Thyroid gland (tissue), 4 donors: ENCODE measurements at regions not wholly inside any gene's neighbourhood (a gene's known extent, or its start where the extent isn't known, plus 50 kb on each side); places are given as distances from the start of the nearest gene placed in this dataset.

Experiments used
- DNase-seq, 2 donors: peaks; one replicate each; pipeline ENCODE4 v3.0.0-alpha.2; 2019
- H3K27ac ChIP-seq, 3 donors: fragments of 200-600 bp; sonication (generic); 1 replicate in 2 of 3; 2 replicates in 1 of 3; pipeline ENCODE4 v1.5.1; 2016 to 2019; ENCODE audit warnings: mild to moderate bottlenecking in 1 of 3, moderate library complexity in 1 of 3
- H3K27me3 ChIP-seq: fragments of 200-600 bp; sonication (generic); one replicate; pipeline ENCODE4 v1.5.1; 2019
- H3K36me3 ChIP-seq, 2 donors: fragments of 200-600 bp; sonication (generic); one replicate each; pipeline ENCODE4 v1.5.1; 2016 to 2019
- H3K4me1 ChIP-seq, 2 donors: fragments of 200-600 bp; sonication (generic); one replicate each; pipeline ENCODE4 v1.5.1; 2017 to 2019
- H3K4me3 ChIP-seq, 3 donors: fragments of 200-600 bp; sonication (generic); replicated peaks in 1 of 3; 1 replicate in 2 of 3; 2 replicates in 1 of 3; pipeline ENCODE4 v1.5.1; 2016; ENCODE audit warnings: mild to moderate bottlenecking in 1 of 3
- H3K9me3 ChIP-seq: fragments of 200-600 bp; sonication (generic); one replicate; pipeline ENCODE4 v1.5.1; 2017
- CTCF ChIP-seq, 6 experiments: fragments of 200-600 bp in 3 of 6; fragments of 450-650 bp in 3 of 6; sonication (generic) in 3 of 6; IDR thresholded peaks; one replicate each; pipeline ENCODE4 v1.5.1; 2016 to 2019; ENCODE audit warnings: antibody characterized with exemption in 6 of 6, mild to moderate bottlenecking in 2 of 6, inconsistent platforms in 1 of 6, moderate library complexity in 1 of 6
- POLR2A ChIP-seq, 2 donors: fragments of 450-650 bp; IDR thresholded peaks; one replicate each; pipeline ENCODE4 v1.6.1; 2017; ENCODE audit warnings: antibody characterized with exemption in 2 of 2, mild to moderate bottlenecking in 2 of 2, moderate library complexity in 1 of 2
- WGBS, 2 donors: methylation state at CpG; one replicate each; pipeline ENCODE4 v1.1.5; 2017; 5-methylcytosine and 5-hydroxymethylcytosine counted together
- intact Hi-C: fragments of 100-400 bp; cut with DNase I; formaldehyde crosslinking; loops from one replicate; pipeline ENCODE4 v1.15.1; 2023

- no peak for DNase-seq
- intact Hi-C loops, result no loop called here
- TF ChIP-seq CTCF (IDR thresholded peaks at IDR 0.05), result no peak
- no peak for TF ChIP-seq POLR2A (IDR thresholded peaks at IDR 0.05)
- H3K9me3 ChIP-seq, result no peaks in the 10 kb centered on the region
- no peaks in the 10 kb centered on the region for H3K27me3 ChIP-seq
- H3K27ac ChIP-seq, result peak overlapping the region; percentile 79 to 86 (median 83)
- WGBS, 2 donors, result 62 to 75% methylated on average over 3 of the region's 3 CpGs
- H3K4me1 ChIP-seq, result peaks cover 17 to 21% of the 10 kb centered on the region in 2 donors
- H3K36me3 ChIP-seq, result no peaks in the 10 kb centered on the region
- H3K4me3 ChIP-seq, result no peak overlapping the region
Observed at GRCh38 chr6:6821639-6822261, 233.2 kb downstream of the LY86 start.

DNA sequence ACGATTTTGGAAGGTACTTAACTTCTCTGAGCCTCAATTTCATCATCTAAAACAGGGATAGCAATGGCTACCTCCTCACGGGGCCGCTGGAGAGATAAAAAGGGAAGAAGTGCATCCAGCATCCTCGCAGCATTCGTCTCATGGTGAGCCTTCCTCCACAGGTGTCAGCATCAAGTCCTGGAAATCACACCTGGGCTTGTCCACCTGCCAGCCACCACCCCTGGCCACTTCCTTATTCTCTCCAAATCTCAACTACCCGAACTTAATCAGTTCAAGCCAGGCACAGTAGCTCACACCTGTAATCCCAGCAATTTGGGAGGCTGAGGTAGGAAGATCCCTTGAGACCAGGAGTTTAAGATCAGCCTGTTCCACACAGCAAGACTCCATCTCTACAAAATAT is 234.5 kb downstream of the LY86 start:
- Histone ChIP-seq H3K36me3 (no peaks in the 10 kb centered on the region), H3K4me3 (no peak overlapping the region), H3K4me1 (peaks cover 17 to 23% of the 10 kb centered on the region in 2 donors), H3K9me3 (no peaks in the 10 kb centered on the region), H3K27ac (no peak overlapping the region), H3K27me3 (no peaks in the 10 kb centered on the region)
- TF ChIP-seq POLR2A (IDR thresholded peaks at IDR 0.05) (no peak), CTCF (IDR thresholded peaks at IDR 0.05) (no peak)
- 87% methylated on average over 6 of the region's 6 CpGs for WGBS, 2 donors
- DNase-seq, result no peak
- intact Hi-C loops, result no loop called here

GRCh38 chr6:6823568-6824224 is 235.2 kb downstream of the LY86 start:
- Histone ChIP-seq H3K27ac (no peak overlapping the region), H3K9me3 (no peaks in the 10 kb centered on the region), H3K36me3 (no peaks in the 10 kb centered on the region), H3K27me3 (no peaks in the 10 kb centered on the region), H3K4me3 (no peak overlapping the region), H3K4me1 (peaks cover 17 to 23% of the 10 kb centered on the region in 2 donors)
- intact Hi-C loops, result no loop called here
- TF ChIP-seq CTCF (IDR thresholded peaks at IDR 0.05) (no peak), POLR2A (IDR thresholded peaks at IDR 0.05) (no peak)
- DNase-seq, result no peak
- 71 to 74% methylated on average over 5 of the region's 5 CpGs for WGBS, 2 donors

DNA sequence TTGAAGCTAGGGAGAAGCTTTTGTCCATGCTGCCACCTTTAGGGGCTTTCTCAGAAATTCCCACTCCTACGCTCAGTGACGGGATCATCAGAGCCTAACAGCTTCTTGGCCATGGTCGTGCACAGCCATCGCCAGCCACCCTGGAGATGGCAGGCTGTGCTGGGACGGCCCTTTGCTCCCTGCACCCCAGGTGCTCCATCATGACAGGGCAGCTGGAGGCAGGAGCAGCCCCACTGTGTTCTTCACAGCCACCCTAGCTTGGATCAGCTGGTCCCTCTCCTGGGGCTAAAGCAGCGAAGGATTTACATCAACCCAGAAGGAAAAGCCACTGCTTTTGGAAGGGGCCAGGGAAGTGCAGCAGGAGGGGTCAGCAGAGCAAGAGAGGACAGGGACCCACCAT is 235.9 kb downstream of the LY86 start:
- WGBS, 2 donors, result 93 to 98% methylated on average over 6 of the region's 6 CpGs
- H3K9me3 ChIP-seq, result no peaks in the 10 kb centered on the region
- intact Hi-C loops, result no loop called here
- H3K4me1 ChIP-seq, result peaks cover 17 to 23% of the 10 kb centered on the region in 2 donors
- H3K27ac ChIP-seq, result no peak overlapping the region
- H3K27me3 ChIP-seq, result no peaks in the 10 kb centered on the region
- TF ChIP-seq CTCF (IDR thresholded peaks at IDR 0.05), result no peak
- no peak for TF ChIP-seq POLR2A (IDR thresholded peaks at IDR 0.05)
- no peak overlapping the region for H3K4me3 ChIP-seq
- no peak for DNase-seq
- no peaks in the 10 kb centered on the region for H3K36me3 ChIP-seq

DNA sequence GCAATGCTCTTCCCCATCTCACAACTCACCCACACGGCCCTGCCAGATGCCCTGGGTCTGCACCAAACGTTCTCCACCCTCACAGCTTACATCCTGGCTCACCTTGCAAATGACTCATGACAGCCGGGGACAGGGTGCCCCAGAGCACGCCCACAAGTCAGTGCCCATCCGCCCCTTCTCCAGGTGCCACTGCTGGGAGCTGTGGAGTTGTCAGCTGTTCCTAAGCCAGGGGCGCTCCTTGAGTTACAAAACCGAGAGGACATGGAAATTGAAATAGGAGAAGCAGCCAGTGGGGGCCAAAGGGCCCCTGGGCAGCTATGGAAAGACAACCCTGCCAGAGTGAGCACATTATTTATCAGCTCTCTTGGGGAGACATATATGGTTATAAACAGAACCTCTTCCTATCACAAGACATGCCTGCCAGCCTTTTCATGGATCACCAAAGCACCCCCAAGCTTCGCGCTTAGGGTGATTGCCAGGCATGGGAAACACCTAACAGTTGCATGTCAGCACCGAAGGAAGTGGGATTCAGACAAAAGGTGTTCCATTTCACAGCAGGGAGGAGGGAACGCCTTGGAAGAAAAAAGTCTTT is 236.8 kb downstream of the LY86 start:
- intact Hi-C loops, result no loop called here
- 87 to 93% methylated on average over 9 to 10 of the region's 11 CpGs for WGBS, 2 donors
- Histone ChIP-seq H3K4me3 (no peak overlapping the region), H3K36me3 (no peaks in the 10 kb centered on the region), H3K27me3 (no peaks in the 10 kb centered on the region), H3K9me3 (no peaks in the 10 kb centered on the region), H3K4me1 (peaks cover 17 to 23% of the 10 kb centered on the region in 2 donors), H3K27ac (no peak overlapping the region)
- no peak for TF ChIP-seq CTCF (IDR thresholded peaks at IDR 0.05)
- no peak for TF ChIP-seq POLR2A (IDR thresholded peaks at IDR 0.05)
- no peak for DNase-seq
